Esophagus muscularis mucosa (tissue), 4 donors: ENCODE measurements at regions not wholly inside any gene's neighbourhood (a gene's known extent, or its start where the extent isn't known, plus 50 kb on each side); places are given as distances from the start of the nearest gene placed in this dataset.

Experiments
- DNase-seq: peaks from one replicate; pipeline ENCODE4 v3.0.0-alpha.2; 2017; ENCODE audit errors: extremely low spot score
- H3K27ac ChIP-seq, 4 donors: fragments of 200-600 bp; sonication (generic); replicated peaks in 1 of 4; 1 replicate in 3 of 4; 2 replicates in 1 of 4; pipeline ENCODE4 v1.5.1; 2016 to 2019; ENCODE audit warnings: mild to moderate bottlenecking in 1 of 4
- H3K27me3 ChIP-seq, 4 donors: fragments of 200-600 bp; sonication (generic); one replicate each; pipeline versions ENCODE4 v1.5.1 to v1.6.0; 2016 to 2019
- H3K36me3 ChIP-seq, 4 donors: fragments of 200-600 bp; sonication (generic); one replicate each; pipeline ENCODE4 v1.5.1; 2016 to 2019
- H3K4me1 ChIP-seq, 4 donors: fragments of 200-600 bp; sonication (generic); one replicate each; pipeline ENCODE4 v1.5.1; 2016 to 2019
- H3K4me3 ChIP-seq, 4 donors: fragments of 200-600 bp; sonication (generic); 1 replicate in 2 of 4; 2 replicates in 2 of 4; pipeline ENCODE4 v1.5.1; 2016 to 2019; ENCODE audit warnings: mild to moderate bottlenecking in 4 of 4, moderate library complexity in 1 of 4
- H3K9me3 ChIP-seq, 4 donors: fragments of 200-600 bp; sonication (generic); 1 replicate in 3 of 4; 2 replicates in 1 of 4; pipeline ENCODE4 v1.5.1; 2016 to 2019
- CTCF ChIP-seq, 3 experiments: fragments of 200-600 bp in 2 of 3; fragments of 450-650 bp in 1 of 3; sonication (generic) in 2 of 3; IDR thresholded peaks; one replicate each; pipeline ENCODE4 v1.5.1; 2017 to 2019; ENCODE audit warnings: antibody characterized with exemption in 3 of 3, mild to moderate bottlenecking in 2 of 3, moderate library complexity in 1 of 3
- EP300 ChIP-seq: sonication (generic); formaldehyde crosslinking; IDR thresholded peaks from one replicate; pipeline ENCODE4 v1.6.1; 2017; ENCODE audit warnings: antibody characterized with exemption
- POLR2A ChIP-seq: fragments of 450-650 bp; IDR thresholded peaks from one replicate; pipeline ENCODE4 v1.6.1; 2017; ENCODE audit warnings: antibody characterized with exemption, moderate library complexity, mild to moderate bottlenecking, low read depth
- POLR2AphosphoS5 ChIP-seq, 2 donors: sonication (generic); formaldehyde crosslinking; IDR thresholded peaks; one replicate each; pipeline ENCODE4 v1.6.1; 2017; ENCODE audit warnings: antibody characterized with exemption in 2 of 2
- whole genome bisulfite sequencing: methylation state at CpG from one replicate; pipeline ENCODE4 v1.1.5; 2018; 5-methylcytosine and 5-hydroxymethylcytosine counted together
- intact Hi-C: fragments of 100-400 bp; cut with DNase I; formaldehyde crosslinking; loops from one replicate; pipeline ENCODE4 v1.15.1; 2023

GRCh38 chr7:142671506-142671905, 77.8 kb upstream of the PRSS1 start:
- no peaks in the 10 kb centered on the region for H3K27me3 ChIP-seq

DNA sequence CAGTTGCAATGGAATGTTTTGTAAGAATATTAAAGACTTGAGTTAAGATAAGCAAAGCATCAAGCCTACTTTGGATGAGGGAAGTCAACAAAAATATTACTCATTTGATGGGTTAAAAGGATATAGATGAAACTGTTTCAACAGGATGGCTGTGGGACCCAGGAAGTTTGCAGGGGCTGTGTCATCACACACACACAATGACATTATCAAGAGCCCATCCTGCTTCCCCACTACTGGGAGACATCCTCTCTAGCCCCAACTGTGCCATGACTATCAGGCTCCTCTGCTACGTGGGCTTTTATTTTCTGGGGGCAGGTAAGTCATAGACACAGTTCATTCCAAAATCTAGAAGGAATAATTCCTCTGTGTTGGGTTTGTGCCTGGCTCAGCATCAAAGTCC, 78.8 kb upstream of the PRSS1 start:
- Histone ChIP-seq H3K9me3 (peaks cover 0 to 5% (median 0%) of the 10 kb centered on the region in 4 donors), H3K4me1 (no peaks in the 10 kb centered on the region), H3K36me3 (no peaks in the 10 kb centered on the region), H3K4me3 (no peak overlapping the region), H3K27me3 (no peaks in the 10 kb centered on the region), H3K27ac (no peak overlapping the region)
- WGBS = 60% methylated on average over 1 of the region's 1 CpG
- intact Hi-C loops = no loop called here
- no peak for DNase-seq
- TF ChIP-seq POLR2A = no peak
- TF ChIP-seq EP300 = no peak
- TF ChIP-seq CTCF (IDR thresholded peaks at IDR 0.05) = no peak
- no peak for TF ChIP-seq POLR2AphosphoS5 (IDR thresholded peaks at IDR 0.05)

More at GRCh38 chr7:142671506-142671905, 77.8 kb upstream of the PRSS1 start:
- no peak for DNase-seq
- intact Hi-C loops = no loop called here
- Histone ChIP-seq H3K4me3 (no peak overlapping the region), H3K4me1 (no peaks in the 10 kb centered on the region), H3K27ac (no peak overlapping the region), H3K36me3 (no peaks in the 10 kb centered on the region), H3K9me3 (peaks cover 0 to 5% (median 0%) of the 10 kb centered on the region in 4 donors)
- no peak for TF ChIP-seq POLR2A
- no peak for TF ChIP-seq CTCF (IDR thresholded peaks at IDR 0.05)
- TF ChIP-seq EP300 = no peak
- no peak for TF ChIP-seq POLR2AphosphoS5 (IDR thresholded peaks at IDR 0.05)
- 57% methylated on average over 2 of the region's 2 CpGs for WGBS

GRCh38 chr7:142669074-142669654, 80.1 kb upstream of the PRSS1 start:
- TF ChIP-seq POLR2A (no peak), CTCF (IDR thresholded peaks at IDR 0.05) (peak in 1 of 3 experiments; percentile 24), EP300 (no peak), POLR2AphosphoS5 (IDR thresholded peaks at IDR 0.05) (no peak)
- DNase-seq = no peak
- Histone ChIP-seq H3K4me1 (no peaks in the 10 kb centered on the region), H3K36me3 (no peaks in the 10 kb centered on the region), H3K27ac (no peak overlapping the region), H3K4me3 (no peak overlapping the region), H3K27me3 (no peaks in the 10 kb centered on the region), H3K9me3 (no peaks in the 10 kb centered on the region)
- 45% methylated on average over 2 of the region's 2 CpGs for WGBS
- intact Hi-C loops = no loop called here

DNA sequence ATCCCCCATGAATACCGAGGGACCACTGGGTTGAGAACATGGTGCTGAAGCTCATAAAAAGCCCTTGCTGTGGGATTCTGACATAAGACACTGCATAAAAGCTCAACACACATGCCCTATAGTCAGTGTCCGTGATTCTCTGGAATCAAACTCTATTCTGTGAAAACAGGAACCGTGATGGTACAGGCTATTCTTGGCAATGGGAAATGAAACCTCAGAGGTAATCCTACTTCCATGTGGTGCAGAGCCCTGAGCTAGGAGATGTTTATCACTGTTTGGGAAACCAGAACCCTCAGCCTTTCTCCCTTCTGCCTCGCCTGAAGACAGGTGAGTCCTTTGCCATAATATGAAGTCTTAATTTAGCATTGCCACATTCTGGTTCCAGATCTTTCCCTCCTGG, 80.8 kb upstream of the PRSS1 start:
- H3K4me3 ChIP-seq = no peak overlapping the region
- H3K9me3 ChIP-seq = no peaks in the 10 kb centered on the region
- DNase-seq = no peak
- no peaks in the 10 kb centered on the region for H3K36me3 ChIP-seq
- intact Hi-C loops = no loop called here
- no peaks in the 10 kb centered on the region for H3K4me1 ChIP-seq
- TF ChIP-seq CTCF (IDR thresholded peaks at IDR 0.05) (no peak), POLR2A (no peak), EP300 (no peak), POLR2AphosphoS5 (IDR thresholded peaks at IDR 0.05) (no peak)
- no peaks in the 10 kb centered on the region for H3K27me3 ChIP-seq
- 35% methylated on average over 4 of the region's 4 CpGs for WGBS
- no peak overlapping the region for H3K27ac ChIP-seq

- no peaks in the 10 kb centered on the region for H3K36me3 ChIP-seq
- intact Hi-C loops = no loop called here
- WGBS = 15% methylated on average over 1 of the region's 1 CpG
- H3K4me1 ChIP-seq = no peaks in the 10 kb centered on the region
- H3K27me3 ChIP-seq = no peaks in the 10 kb centered on the region
- no peak for DNase-seq
- H3K27ac ChIP-seq = no peak overlapping the region
- no peak overlapping the region for H3K4me3 ChIP-seq
- TF ChIP-seq POLR2A = no peak
- no peak for TF ChIP-seq POLR2AphosphoS5 (IDR thresholded peaks at IDR 0.05)
- no peak for TF ChIP-seq EP300
- no peak for TF ChIP-seq CTCF (IDR thresholded peaks at IDR 0.05)
- H3K9me3 ChIP-seq = no peaks in the 10 kb centered on the region
Observed at GRCh38 chr7:142657376-142657775, 91.9 kb upstream of the PRSS1 start.
